ENCODE measurements at regions not wholly inside any gene's neighbourhood (a gene's known extent, or its start where the extent isn't known, plus 50 kb on each side); places are given as distances from the start of the nearest gene placed in this dataset.

GRCh38 chr6:43914272-43915147, 144.5 kb downstream of the VEGFA start:
- no peak for DNase-seq (ENCODE audit: low read depth, low spot score)
- in situ Hi-C loops (cut with HindIII; ENCODE audit: low pct_unique_long_range_greater_than_20kb, low sequenced_read_pairs) = no loop called here

- no peak for DNase-seq (ENCODE audit: low read depth, low spot score)
- in situ Hi-C loops (cut with HindIII; ENCODE audit: low pct_unique_long_range_greater_than_20kb, low sequenced_read_pairs) = no loop called here
Observed at GRCh38 chr6:43913375-43914271, 143.6 kb downstream of the VEGFA start.

- in situ Hi-C loops (cut with HindIII; ENCODE audit: low pct_unique_long_range_greater_than_20kb, low sequenced_read_pairs) = no loop called here
Observed at GRCh38 chr6:43912598-43913371, 142.8 kb downstream of the VEGFA start.

GRCh38 chr6:43912116-43912577, 142.1 kb downstream of the VEGFA start:
- no peak for DNase-seq (ENCODE audit: low read depth, low spot score)
- in situ Hi-C loops (cut with HindIII; ENCODE audit: low pct_unique_long_range_greater_than_20kb, low sequenced_read_pairs) = no loop called here

More at GRCh38 chr6:43912598-43913371, 142.8 kb downstream of the VEGFA start:
- DNase-seq (ENCODE audit: low read depth, low spot score) = no peak

GRCh38 chr6:43911354-43912115, 141.5 kb downstream of the VEGFA start:
- in situ Hi-C loops (cut with HindIII; ENCODE audit: low pct_unique_long_range_greater_than_20kb, low sequenced_read_pairs) = no loop called here
- DNase-seq (ENCODE audit: low read depth, low spot score) = no peak

- DNase-seq (ENCODE audit: low read depth, low spot score) = peak; percentile 45
- in situ Hi-C loops (cut with HindIII; ENCODE audit: low pct_unique_long_range_greater_than_20kb, low sequenced_read_pairs) = no loop called here
Observed at GRCh38 chr6:43910638-43911353, 140.8 kb downstream of the VEGFA start.

- DNase-seq (ENCODE audit: low read depth, low spot score) = no peak
- in situ Hi-C loops (cut with HindIII; ENCODE audit: low pct_unique_long_range_greater_than_20kb, low sequenced_read_pairs) = no loop called here
Observed at GRCh38 chr6:43910149-43910637, 140.2 kb downstream of the VEGFA start.

GRCh38 chr6:43909474-43910148, 139.6 kb downstream of the VEGFA start:
- DNase-seq (ENCODE audit: low read depth, low spot score) = no peak
- in situ Hi-C loops (cut with HindIII; ENCODE audit: low pct_unique_long_range_greater_than_20kb, low sequenced_read_pairs) = no loop called here

- DNase-seq (ENCODE audit: low read depth, low spot score) = no peak
- in situ Hi-C loops (cut with HindIII; ENCODE audit: low pct_unique_long_range_greater_than_20kb, low sequenced_read_pairs) = no loop called here
Observed at GRCh38 chr6:43907789-43908472, 137.9 kb downstream of the VEGFA start.

- no peak for DNase-seq (ENCODE audit: low read depth, low spot score)
- in situ Hi-C loops (cut with HindIII; ENCODE audit: low pct_unique_long_range_greater_than_20kb, low sequenced_read_pairs) = no loop called here
Observed at GRCh38 chr6:43907312-43907711, 137.3 kb downstream of the VEGFA start.

- no peak for DNase-seq (ENCODE audit: low read depth, low spot score)
- in situ Hi-C loops (cut with HindIII; ENCODE audit: low pct_unique_long_range_greater_than_20kb, low sequenced_read_pairs) = no loop called here
Observed at GRCh38 chr6:43904311-43905123, 134.5 kb downstream of the VEGFA start.

GRCh38 chr6:43903739-43904290, 133.8 kb downstream of the VEGFA start:
- DNase-seq (ENCODE audit: low read depth, low spot score) = no peak
- in situ Hi-C loops (cut with HindIII; ENCODE audit: low pct_unique_long_range_greater_than_20kb, low sequenced_read_pairs) = no loop called here

GRCh38 chr6:43901733-43902230, 131.8 kb downstream of the VEGFA start:
- in situ Hi-C loops (cut with HindIII; ENCODE audit: low pct_unique_long_range_greater_than_20kb, low sequenced_read_pairs) = no loop called here
- DNase-seq (ENCODE audit: low read depth, low spot score) = no peak

Measured in SK-MEL-5 (cell line).